Inferior parietal cortex (tissue), 1 donor: ENCODE measurements at regions not wholly inside any gene's neighbourhood (a gene's known extent, or its start where the extent isn't known, plus 50 kb on each side); places are given as distances from the start of the nearest gene placed in this dataset.
"Not testable (repeated sequence)": the region's sequence is repeated elsewhere in the genome, so short reads cannot be mapped to it uniquely, and the experiment has no call there.

Source experiments
- DNase-seq: peaks from one replicate; pipeline ENCODE4 v3.0.0-alpha.2; 2016; ENCODE audit errors: extremely low spot score

DNA sequence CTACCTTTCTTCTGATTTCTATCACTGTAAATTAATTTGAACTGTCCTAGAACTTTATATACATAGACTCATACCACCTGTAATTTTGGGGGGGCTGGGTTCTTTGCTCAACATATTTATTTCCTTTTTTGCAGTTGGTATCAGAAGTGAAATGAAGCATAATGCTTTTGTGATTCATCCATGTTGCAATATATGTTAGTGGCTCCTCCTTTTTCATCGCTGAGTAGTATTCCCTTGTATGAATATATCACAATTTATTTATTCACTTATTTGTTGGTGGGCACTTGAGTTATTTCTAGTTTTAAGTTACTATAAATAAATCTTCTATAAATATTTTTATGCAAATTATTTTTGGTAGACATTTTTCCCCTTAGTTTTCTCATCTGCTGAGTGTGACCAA lies 336.4 kb downstream of the HS3ST3B1 start:
- DNase-seq, result no peak

DNA sequence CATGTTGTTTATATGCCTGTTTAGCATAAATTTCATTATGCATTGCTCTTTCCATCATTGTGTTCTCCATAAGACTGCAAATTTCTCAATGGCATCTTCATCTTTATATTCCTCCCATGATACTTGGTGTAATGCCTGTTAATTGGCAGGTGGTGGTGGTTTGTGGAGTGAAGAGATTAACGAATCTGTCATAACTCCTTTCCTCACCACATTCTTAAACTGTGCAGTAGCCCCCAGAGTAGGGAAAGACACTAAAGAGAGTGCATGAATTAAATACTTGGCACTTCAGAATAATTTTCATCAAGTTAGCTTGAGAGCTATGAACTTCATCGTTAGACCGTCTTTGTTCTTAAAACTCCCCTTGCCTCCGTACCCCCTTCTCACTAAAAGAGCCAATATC lies 329.7 kb downstream of the HS3ST3B1 start:
- DNase-seq, result no peak

DNA sequence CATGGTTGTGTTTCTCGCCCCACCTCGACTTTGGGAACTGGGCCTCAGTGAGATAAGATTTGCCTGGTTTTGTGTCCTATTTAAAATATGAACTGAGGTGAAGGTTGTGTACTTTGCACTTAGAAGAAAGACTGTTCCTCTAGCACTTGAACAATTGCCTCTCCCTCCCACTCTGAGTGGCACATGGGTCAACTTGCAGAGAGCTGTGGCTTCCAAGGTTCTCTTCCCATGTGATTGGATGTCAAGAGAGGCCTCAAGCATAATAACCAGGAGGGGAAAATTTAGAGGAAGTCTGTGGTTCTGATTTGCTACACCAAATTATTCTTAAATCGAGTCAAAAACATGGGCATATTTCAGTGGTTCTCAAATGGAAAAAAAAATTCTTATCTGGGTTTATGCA lies 329.2 kb downstream of the HS3ST3B1 start:
- no peak for DNase-seq

DNA sequence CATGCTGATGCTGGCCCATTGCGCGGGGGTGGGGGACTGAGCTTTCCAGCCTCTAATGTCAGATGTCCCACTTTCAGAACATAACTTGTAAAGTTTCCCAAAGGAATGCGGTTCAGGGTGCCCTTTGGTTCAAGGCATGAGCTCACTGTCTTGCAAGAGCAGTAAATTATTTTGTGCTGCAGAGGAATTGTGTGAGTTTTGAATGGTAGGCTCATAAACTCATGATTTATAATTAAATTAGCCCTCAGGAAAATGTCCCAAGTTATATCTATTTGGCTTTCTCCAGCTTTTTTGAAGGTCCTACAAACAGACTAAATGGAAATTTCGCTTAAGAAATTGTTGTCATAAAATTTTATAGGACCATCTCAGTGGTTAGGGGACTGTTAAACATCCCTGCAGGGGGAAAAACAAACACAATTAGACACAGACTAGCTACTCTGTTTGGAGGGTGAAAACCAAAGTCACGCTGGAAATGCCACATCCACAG lies 321.8 kb downstream of the HS3ST3B1 start:
- no peak for DNase-seq

DNA sequence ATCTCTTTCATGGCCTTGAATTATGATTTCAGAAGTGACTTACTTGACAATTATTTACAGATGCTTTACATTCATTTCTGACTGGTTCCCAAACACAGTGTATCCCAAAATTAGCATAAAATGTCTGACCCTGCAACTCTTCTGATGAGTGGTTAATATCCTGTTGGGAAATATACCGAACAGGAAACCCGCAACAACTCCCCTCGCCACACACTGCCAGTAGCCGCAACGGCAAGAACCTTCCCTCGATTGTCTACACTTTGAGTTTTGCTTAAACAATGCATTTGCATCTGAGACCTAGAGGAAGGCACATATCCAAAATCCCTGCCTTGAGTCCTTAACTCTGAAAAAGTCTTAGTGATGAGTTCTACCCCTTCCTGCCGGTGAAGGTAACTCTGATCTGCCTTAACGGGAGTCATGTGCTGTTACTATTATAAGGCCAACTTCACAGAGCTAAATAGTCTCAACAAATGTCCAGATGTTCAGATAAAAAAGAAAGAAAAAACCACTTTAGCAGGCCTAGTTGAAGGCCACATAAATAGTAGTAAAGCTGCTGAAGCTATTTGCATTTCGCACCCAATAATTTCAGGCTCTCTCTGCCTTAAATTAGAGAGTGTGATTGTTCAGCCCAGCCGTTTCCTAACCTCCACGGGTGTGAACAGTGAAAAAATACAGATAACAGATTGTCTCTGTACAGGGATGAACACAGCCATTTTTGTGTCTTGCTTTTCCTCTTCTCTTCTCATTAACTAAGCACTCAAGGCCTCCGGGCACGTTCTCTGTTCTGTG lies 321.1 kb downstream of the HS3ST3B1 start:
- DNase-seq, result no peak

DNA sequence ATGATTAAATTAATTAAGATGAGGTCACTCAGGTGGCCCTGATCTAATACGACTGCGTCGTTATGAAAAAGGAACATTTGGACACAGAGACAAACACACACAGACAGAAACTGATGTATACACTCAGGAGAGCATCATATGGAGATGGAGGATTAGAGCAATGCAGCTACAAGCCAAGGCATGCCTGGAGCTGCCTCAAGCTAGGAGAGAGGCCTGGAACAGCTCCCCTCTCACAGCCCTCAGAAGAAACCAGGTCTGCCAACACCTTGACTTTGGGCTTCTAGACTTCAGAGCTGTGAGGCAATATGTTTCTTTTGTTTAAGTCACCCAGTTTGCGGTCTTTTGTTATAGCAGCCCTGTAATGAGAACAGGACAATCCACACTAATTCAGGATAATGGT lies 318.9 kb downstream of the HS3ST3B1 start:
- DNase-seq, result no peak

DNA sequence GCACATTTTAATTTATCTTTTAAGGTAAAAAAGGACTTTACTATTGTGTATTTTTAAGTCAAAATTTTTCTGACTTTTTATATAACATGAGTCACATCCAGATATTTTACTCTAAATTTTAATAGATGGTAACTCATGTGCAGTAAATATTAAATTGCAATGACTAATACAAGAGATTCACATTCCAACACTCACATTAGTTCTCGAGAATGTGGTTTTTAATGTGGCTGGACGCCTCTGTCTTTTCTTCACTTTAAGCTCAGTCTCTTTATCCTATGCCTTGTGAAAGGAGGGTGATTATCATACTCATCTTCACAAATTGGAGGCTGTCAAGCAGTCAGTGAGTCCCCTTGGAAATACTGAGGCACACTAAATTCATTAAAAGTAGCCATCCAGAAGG lies 315.6 kb downstream of the HS3ST3B1 start:
- DNase-seq, result no peak

DNA sequence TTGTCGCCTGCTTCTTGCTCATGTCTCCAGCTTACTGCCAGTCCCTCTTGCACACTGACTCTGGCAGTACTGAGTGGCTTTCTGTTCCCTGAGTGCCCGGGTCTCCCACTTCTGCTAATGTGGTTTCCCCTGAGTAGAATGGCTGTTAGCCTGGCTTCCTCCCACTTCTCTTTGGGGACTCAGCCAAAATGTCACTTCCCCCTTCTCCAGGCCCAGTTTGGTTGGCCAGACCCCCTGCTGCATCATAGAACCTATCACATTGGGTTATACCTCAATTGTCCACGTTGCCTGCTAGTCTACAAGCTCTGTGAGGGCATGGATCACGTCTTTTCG lies 304.4 kb downstream of the HS3ST3B1 start:
- peak; percentile 3 for DNase-seq

DNA sequence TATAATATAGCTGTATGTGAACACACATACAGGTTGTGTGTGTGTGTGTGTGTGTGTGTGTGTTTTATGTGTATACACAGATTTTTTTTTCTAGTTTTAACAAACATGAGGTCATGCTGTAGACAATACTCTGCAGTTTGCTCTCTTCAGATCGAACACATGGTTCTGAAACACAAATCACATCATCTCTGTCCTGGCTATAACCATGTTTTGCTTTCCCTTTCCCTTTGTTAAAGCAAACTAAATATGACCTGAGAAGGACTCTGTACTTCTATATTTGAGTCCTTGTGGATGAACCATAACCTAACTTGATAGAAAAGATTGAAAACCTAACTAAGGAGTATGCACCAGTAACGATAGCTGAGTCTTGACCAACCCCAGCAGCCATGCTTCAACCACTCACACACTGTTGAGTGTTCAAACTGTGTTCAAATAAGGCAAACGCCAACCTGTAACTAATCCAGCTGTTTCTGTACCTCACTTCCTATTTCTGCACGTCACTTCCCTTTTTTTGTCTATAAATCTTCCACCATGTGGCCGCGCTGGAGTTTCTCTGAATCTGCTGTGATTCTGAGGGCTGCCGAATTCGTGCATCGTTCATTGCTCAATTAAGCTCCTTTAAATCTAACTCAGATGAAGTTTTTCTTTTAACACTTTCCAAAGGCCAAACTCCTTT lies 303.8 kb downstream of the HS3ST3B1 start:
- peak; percentile 3 for DNase-seq

DNA sequence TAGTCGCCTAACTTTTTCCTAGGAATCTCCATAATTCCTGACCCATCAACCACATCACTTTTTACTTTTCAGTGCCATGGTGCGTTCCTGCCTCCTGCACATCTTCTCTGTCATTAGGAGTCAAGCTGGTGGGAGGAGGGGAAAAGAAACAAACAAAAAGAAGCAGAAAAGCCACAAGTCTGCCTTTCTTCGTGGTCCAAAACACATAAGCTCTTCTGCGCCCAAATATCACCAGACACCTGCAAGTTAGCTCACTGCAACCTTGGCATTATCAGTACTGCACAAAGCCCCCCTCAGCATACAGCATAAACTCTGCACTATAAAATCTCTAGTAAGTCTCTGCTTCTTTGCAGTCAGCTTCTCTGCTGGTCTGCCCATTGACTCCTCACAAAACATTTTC lies 295.3 kb downstream of the HS3ST3B1 start:
- DNase-seq, result no peak

DNA sequence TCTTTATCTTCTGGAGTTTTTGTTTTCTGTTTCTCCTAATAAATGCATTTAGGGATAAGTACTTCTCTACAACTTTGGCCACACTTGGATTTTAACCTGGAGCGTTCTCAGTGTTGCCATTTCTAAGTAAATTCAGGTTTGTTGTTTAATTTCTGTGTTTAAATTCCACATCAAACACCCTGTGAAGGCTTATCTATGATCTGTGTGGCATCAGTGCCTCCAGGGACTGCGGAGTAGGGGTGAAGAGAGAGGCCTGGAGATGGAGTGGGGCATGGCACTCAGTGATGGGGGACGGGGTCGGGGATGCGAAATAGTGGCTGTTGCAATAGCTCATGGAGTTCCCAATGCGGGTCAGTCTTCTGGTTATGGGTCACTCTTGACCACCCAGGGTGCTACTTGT lies 294.8 kb downstream of the HS3ST3B1 start:
- DNase-seq, result no peak

DNA sequence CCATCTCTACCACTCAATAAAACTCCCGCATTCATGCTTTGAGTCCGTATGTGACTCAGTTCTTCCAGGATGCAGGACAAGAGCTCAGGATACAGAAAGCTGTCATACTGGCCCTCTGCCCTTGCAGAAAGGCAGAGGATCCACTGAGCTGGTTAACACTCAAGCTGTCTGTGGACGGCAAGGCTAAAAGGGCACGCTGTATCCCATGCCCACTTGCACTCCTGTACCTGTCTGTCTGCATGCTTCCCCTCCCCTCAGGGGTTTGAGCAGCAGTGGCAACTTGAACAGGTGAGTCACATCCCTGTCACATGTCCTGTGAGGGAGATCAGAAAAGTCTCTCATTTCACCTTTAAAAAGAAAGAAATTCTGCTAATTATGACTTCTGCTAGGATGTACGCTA lies 293.8 kb downstream of the HS3ST3B1 start:
- DNase-seq, result no peak

DNA sequence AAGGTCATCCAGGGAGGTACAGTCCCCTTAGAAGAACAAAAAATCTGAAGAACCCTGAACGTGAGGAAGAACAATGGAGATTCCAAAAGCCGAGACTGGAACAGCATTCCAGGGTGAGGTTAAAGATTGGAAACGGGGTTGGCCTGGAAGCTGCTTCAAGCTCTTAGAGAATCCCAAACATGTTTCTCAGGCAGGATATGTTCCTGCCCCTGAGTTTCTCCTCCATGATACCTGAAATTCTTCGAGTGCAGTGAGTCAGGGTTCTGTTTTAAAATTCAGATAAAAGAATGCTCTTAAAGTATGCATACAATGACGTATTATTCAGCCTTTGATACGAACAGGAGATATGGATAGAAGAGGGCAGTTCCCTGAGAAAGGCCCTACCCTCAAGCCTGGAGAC lies 293.1 kb downstream of the HS3ST3B1 start:
- DNase-seq, result no peak

DNA sequence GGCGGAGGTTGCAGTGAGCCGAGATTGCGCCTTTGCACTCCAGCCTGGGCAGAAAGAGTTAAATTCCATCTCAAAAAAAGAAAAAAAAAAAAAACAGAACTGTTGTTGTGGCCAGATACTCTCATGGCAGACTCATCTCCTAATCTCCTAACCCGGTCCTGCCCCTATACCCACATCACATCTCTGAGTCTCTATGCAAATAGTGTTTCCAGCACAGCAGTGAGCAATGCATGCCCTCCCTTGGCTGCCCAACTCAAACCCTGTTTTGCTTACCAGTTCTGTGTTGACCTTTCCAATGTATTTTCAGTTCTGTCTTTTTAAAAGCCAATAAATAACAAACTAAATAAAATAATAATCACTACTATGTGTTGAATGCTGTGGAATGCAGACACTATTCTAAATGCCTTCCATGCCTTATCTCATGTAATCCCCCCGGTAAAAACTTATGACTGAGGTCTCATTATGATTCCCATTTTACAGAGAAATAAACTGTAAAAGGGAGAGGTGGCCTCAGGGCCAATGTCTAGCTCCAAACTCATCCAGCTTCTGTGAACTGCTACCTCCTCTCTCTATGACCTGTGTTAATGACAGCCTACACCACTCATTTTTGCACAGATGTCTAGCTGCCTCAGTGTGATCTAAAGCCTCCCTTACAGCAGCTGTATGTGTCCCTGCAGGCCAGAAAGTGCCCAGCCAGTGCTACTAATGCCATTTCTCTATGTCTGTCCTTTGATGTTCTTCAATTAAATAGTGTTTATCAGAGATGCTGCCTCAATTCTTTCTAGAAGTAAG lies 289.8 kb downstream of the HS3ST3B1 start:
- no peak for DNase-seq

DNA sequence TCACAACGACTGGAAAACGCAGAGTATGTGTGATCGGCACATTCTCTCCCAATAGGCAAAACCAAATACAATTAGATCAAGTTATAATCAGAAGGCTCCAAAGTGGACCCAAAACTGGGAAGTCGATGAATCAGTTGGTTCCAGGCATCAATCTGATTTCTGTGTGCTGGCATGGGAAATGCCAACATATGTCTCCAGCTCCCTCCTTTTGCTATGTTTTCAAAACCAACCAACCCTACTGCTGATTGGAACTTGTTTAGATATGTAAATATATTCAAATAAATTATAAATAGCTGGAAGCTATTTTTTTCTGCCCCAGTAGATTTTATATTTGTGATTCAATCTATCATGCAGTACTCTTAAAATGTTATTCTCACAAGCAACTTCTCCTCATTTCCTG lies 284.2 kb downstream of the HS3ST3B1 start:
- no peak for DNase-seq

DNA sequence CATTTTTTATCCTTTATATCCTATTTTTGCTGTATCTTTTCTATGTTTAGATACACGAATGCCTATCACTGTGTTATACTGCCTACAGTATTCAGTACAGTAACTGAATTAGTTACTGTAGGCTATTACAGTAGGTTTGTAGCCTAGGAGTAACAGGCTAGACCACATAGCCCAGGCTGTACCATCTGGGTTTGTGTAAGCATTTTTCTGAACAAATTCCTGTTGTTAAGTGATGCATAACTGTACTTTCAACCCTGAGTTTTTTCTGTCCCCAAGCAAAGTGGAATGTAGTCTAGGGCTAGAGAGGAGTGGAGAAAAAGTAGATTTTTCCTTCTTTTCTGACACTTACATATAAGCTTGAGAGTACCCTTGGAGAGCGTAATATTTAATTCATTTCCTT lies 282.1 kb downstream of the HS3ST3B1 start:
- no peak for DNase-seq

DNA sequence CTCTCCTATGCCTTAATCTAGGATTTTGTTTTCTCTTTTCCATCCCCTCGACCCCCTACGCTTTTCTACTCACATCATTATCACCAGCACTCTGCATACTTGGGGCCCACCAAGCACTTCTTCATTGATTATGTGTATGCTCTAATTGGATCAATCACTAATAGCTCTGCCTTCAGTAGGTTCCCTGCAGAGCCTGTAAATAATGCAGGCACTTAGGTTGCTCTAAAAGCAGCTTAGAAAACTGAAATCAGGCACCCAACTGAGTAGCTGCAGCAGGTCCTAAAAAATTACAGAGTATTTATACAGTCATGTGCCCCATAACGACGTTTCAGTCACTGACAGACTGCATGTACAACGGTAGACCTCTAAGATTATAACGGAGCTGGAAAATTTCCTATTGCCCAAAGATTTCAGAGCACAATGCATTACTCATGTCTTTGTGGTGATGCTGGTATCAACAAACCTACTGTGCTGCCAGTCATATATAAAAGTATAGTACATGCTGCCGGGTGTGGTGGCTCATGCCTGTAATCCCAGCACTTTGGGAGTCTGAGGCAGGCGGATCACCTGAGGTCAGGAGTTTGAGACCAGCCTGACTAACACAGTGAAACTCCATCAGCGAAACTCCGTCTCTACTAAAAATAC lies 280.4 kb downstream of the HS3ST3B1 start:
- no peak for DNase-seq

DNA sequence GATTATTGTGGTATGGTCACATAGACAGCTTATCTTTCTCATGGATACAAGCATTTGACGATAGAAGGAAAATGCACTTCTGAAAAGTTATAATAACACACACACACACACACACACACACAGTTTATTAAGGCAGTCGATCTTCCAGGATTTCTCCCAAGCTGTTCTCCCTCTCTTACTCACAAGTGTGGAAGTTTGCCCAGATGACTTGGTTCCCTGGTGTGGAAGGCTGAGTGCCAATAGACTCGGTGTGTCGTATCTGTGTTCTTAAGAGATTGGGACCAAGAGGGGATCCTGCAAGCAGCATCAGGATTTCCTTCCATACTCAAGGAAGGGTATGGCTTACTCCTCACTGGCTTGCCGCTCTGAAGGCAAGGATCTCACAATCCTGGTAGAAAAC lies 279.6 kb downstream of the HS3ST3B1 start:
- DNase-seq, result no peak

DNA sequence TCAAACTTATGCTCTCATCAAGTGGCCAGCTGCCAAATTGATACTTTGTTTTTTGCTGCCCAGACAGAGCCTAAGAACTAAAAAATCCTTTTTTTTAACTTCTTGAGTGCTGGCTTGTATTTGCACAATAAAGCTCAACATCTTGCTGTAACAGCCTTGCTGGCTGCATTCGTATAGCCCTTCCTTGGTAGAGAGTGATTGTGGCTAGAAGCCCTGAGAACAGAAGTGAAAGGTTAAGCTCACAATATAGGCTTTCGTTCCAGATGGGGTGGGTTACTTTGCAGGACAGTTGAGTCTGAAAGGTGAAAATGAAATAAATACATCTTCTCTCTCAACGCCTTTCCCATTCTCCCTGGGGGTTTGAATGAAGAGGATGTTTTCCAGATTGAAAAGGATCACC lies 278.8 kb downstream of the HS3ST3B1 start:
- DNase-seq, result no peak

DNA sequence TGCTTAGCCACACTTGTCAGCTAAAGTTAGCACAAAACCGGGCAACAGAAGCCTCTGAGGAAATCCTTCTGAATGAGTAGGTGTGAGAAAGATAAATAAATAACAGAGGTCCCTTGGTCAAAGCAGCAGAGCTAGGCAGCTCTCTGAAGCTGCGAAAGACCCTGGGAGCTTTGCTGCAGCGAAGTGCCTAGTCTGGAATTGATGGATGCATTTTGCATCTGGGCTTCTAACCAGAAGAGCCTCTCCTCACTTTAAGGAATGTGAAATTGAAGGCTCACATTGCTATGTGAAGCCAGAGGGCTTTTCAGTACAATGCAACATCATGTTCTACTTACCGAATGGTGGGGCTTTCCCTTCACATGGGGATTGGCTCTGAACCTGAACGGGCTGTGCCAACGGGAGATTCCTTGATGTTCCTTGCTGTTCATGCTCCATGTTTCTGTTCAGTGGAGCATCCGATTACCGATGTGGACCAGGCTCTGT lies 274.6 kb downstream of the HS3ST3B1 start:
- DNase-seq, result no peak

DNA sequence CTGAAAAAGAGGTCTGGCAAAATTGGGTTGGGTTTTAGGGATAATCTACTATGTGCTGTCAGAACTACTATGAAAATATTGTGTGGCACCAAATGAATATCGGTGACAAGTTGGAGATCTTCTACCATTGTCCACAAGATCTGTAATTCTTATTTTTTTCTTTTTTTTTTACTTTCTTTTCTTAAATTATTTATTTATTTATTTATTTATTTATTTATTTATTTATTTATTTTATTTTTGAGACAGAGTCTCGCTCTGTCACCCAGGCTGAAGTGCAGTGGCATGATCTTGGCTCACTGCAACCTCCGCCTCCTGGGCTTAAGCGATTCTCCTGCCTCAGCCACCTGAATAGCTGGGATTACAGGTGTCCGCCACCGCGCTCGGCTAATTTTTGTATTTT lies 259.4 kb downstream of the HS3ST3B1 start:
- not testable (repeated sequence) for DNase-seq
